Fibroblast of the aortic adventitia (primary cell): ENCODE measurements at regions not wholly inside any gene's neighbourhood (a gene's known extent, or its start where the extent isn't known, plus 50 kb on each side); places are given as distances from the start of the nearest gene placed in this dataset.

Experiments used
- DNase-seq: peaks from one replicate; pipeline ENCODE4 v3.0.0-alpha.2; 2010; ENCODE audit warnings: low read depth
- H3K4me3 ChIP-seq: 2 replicates; pipeline ENCODE4 v1.5.1; 2011; ENCODE audit warnings: low read depth, mild to moderate bottlenecking, control low read depth, low read length, moderate library complexity
- TF ChIP-seq, protein P1 (sequence below): IDR thresholded peaks from 2 replicates; pipeline ENCODE4 v1.5.1; 2011; ENCODE audit warnings: mild to moderate bottlenecking, low read length, control low read depth, inconsistent platforms; ENCODE audit not compliant: insufficient read depth

DNA sequence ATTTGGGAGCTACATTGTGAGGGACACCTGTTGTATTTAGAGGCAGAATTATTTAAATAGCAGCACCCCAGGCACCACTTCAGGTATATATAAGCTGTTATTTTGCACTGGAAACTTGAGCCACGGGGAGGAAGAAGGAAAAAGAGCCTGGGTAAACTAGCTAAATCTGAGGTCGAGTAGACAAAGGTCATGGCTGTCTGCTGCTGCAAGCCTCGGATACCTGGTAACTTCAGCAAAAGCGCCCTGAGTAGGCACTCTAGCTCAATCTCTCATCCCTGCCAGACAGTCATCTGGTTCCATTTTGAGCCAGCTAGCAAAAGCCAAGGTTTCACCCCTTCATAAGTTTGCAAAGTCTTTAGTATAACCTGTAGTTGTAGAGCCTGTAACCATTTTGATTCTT, 101.9 kb upstream of the ZNF644 start:
- TF ChIP-seq, protein P1, sequence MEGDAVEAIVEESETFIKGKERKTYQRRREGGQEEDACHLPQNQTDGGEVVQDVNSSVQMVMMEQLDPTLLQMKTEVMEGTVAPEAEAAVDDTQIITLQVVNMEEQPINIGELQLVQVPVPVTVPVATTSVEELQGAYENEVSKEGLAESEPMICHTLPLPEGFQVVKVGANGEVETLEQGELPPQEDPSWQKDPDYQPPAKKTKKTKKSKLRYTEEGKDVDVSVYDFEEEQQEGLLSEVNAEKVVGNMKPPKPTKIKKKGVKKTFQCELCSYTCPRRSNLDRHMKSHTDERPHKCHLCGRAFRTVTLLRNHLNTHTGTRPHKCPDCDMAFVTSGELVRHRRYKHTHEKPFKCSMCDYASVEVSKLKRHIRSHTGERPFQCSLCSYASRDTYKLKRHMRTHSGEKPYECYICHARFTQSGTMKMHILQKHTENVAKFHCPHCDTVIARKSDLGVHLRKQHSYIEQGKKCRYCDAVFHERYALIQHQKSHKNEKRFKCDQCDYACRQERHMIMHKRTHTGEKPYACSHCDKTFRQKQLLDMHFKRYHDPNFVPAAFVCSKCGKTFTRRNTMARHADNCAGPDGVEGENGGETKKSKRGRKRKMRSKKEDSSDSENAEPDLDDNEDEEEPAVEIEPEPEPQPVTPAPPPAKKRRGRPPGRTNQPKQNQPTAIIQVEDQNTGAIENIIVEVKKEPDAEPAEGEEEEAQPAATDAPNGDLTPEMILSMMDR, result no peak
- no peak for DNase-seq
- no peak overlapping the region for H3K4me3 ChIP-seq

DNA sequence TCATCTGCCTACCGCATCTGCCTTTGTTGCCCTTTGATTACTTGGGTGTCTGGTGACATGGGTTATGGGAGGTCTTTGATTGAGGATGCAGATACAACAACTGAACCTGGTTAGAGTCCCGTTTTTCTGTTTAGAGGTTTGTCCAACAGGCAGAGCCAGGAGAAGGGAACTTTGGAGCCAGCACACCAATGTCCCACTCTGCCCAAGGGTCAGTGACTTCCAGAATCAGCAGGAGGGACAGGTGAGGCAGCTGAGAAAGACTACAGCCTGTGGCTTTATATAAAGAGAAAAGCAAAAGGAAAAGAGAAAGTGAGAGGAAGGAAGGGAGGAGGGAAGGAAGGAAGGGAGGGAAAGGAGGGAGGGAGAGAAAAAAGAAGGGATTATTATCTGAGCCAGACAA, 101.5 kb upstream of the ZNF644 start:
- H3K4me3 ChIP-seq, result no peak overlapping the region
- TF ChIP-seq, protein P1, result no peak
- DNase-seq, result no peak

DNA sequence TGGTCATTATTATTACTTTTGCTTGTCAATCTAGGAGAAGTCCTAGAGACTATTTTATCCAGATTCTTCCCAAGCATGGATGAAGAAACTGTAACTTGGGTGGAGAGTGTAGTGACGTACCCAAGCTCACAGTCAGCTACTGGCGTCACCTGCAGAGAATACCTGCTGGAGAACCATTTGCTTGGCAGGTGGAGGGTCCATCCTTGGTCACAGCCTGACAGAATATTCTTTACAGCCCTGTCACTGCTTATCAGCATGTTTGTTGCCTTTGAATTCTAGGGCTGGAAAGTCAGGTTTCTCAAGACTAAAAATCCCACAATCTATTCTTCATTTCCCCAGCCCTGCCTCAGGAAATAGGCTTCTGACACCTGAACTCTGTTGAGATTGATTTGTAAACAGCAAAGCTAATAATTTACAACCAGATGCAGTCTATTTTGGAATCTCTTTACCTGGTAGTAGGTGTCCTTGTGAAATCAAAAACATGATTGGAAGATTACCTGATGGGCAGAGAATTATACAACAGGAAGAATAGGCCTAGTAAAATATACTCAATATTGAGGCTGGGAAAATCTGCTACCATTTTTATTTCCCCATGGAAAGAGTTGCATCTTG, 100.4 kb upstream of the ZNF644 start:
- no peak for DNase-seq
- TF ChIP-seq, protein P1, result no peak

DNA sequence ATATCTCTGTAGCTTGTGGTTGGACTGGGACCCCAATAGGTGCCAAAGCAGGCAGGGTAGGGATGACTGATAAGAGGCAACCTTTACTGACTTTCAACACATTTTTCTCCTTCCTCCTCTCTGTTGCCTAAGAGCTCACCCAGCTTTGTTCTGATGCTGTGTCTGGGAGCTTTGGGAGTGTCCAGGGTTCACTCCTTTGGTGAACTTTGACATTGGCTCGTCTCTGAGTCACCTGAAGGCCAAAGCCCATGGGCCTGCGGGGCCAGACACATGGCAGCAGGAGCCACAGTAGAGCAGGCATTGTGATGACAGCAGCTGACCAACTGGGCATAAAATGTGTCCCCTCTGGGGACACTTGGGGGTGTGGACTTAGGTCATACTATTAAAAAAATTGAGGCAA, 99.5 kb upstream of the ZNF644 start:
- TF ChIP-seq, protein P1, result no peak
- DNase-seq, result no peak
- H3K4me3 ChIP-seq, result no peak overlapping the region

More for the DNA sequence above, 100.4 kb upstream of the ZNF644 start:
- H3K4me3 ChIP-seq, result no peak overlapping the region

DNA sequence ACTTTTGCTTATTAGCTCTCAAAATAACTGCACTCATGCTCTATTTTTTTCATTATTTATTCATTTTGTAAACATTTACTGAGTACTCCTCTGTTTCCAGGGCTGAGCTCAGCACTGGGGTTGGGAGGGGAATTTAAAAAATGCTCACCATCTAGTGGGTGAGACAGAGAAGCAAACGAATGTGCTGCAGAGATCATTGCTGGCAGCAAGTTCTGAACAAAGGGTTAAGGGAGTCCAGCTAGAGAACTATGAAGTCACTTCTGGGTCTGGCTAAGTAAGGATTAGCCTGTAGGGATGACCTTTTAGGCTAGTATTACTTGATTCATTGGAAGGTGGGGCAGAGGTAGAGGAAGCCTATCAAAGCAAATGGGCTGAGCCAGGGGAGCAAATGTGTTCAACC, 99.1 kb upstream of the ZNF644 start:
- TF ChIP-seq, protein P1, result no peak
- no peak for DNase-seq
- H3K4me3 ChIP-seq, result no peak overlapping the region

DNA sequence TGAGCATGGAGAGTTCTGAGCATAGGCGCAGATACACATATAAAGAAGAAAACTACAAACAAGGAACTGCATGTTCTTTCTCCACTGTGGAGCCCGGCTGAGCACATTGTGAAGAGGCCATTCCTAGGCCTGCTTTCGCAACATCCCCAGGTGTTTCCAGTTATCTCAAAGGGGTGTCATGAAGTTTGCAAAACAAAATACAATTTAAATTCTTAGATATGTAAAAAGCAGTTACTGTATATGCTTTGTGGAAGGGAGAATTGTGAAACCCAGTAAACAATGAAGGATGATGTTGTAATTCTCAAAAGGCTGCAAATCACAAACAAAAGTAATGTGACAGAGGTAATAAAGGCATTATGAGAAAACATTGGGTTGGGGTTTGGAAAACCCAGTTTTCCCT, 98.6 kb upstream of the ZNF644 start:
- DNase-seq, result no peak
- TF ChIP-seq, protein P1, result no peak
- H3K4me3 ChIP-seq, result no peak overlapping the region

DNA sequence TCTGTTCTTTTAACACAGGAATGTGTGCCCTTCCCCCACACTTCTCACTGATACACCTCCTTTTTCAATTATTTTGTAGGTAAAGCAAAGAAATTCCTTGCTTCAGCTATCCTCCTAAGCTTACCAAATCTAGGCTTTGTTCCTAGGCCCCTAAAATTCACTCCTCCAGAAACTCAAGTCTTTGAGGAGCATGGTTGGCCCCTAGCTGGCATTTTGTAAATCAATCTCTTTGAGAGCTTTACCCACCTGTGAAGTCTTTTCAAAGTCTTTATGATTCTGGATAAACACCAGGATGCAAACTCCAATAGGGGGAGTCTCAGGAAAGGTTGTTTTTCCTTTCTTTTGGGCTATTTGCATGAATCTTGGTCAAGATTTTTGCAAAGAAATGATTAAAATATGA, 82.9 kb upstream of the ZNF644 start:
- no peak for DNase-seq
- H3K4me3 ChIP-seq, result no peak overlapping the region
- TF ChIP-seq, protein P1, result no peak
